SU-DHL-6 (cell line): ENCODE measurements at regions not wholly inside any gene's neighbourhood (a gene's known extent, or its start where the extent isn't known, plus 50 kb on each side); places are given as distances from the start of the nearest gene placed in this dataset.

Source experiments
- H2AFZ ChIP-seq: fragments of 200-600 bp; sonication (generic); 2 replicates; pipeline ENCODE4 v1.6.1; 2014; ENCODE audit warnings: low read depth, mild to moderate bottlenecking, moderate library complexity, mixed read lengths, antibody characterized with exemption, low read length; ENCODE audit not compliant: severe bottlenecking
- H3F3A ChIP-seq: fragments of 200-600 bp; shearing (Covaris generic); 2 replicates; pipeline ENCODE4 v1.6.0; 2016; ENCODE audit warnings: antibody characterized with exemption, mild to moderate bottlenecking; ENCODE audit not compliant: insufficient read depth
- H3K27ac ChIP-seq: fragments of 200-600 bp; sonication (generic); 2 replicates; pipeline ENCODE4 v1.5.1; 2016; ENCODE audit warnings: low read depth, mild to moderate bottlenecking, low read length, moderate library complexity, mixed read lengths
- H3K27me3 ChIP-seq: fragments of 200-600 bp; sonication (generic), shearing (Covaris generic); 2 replicates; pipeline ENCODE4 v1.6.0; 2014; ENCODE audit warnings: mild to moderate bottlenecking, low read length
- H3K36me3 ChIP-seq: fragments of 200-600 bp; sonication (generic); 2 replicates; pipeline ENCODE4 v1.6.1; 2014; ENCODE audit warnings: mild to moderate bottlenecking, low read length, mixed read lengths
- H3K4me2 ChIP-seq: fragments of 300-600, 200-600 bp; shearing (Covaris generic), sonication (generic); 2 replicates; pipeline ENCODE4 v1.6.0; 2014; ENCODE audit warnings: low read length, low read depth, mild to moderate bottlenecking; ENCODE audit not compliant: poor library complexity, severe bottlenecking
- H3K4me3 ChIP-seq: fragments of 200-600 bp; sonication (generic); 2 replicates; pipeline ENCODE4 v1.5.1; 2014; ENCODE audit warnings: antibody characterized with exemption, low read length, mild to moderate bottlenecking, mixed read lengths; ENCODE audit not compliant: insufficient read depth, poor library complexity, severe bottlenecking
- H3K79me2 ChIP-seq: fragments of 200-600 bp; sonication (generic); 2 replicates; pipeline ENCODE4 v1.6.1; 2014; ENCODE audit warnings: mild to moderate bottlenecking, low read length, moderate library complexity; ENCODE audit not compliant: insufficient read depth
- H3K9ac ChIP-seq: fragments of 200-600 bp; sonication (generic); 2 replicates; pipeline ENCODE4 v1.7.0; 2014; ENCODE audit warnings: mild to moderate bottlenecking, low read length
- H3K9me2 ChIP-seq: fragments of 200-600 bp; sonication (generic); replicated peaks from 2 replicates; pipeline ENCODE4 v1.6.1; 2014; ENCODE audit warnings: low read length; ENCODE audit not compliant: insufficient read depth
- H3K9me3 ChIP-seq: fragments of 200-600 bp; sonication (generic); 2 replicates; pipeline ENCODE4 v1.6.1; 2014; ENCODE audit warnings: low read length, mixed read lengths; ENCODE audit not compliant: insufficient read depth
- H4K20me1 ChIP-seq: fragments of 200-600 bp; sonication (generic); 2 replicates; pipeline ENCODE4 v1.6.1; 2014; ENCODE audit warnings: low read depth, mild to moderate bottlenecking, antibody characterized with exemption, low read length, moderate library complexity, mixed read lengths
- EZH2phosphoT487 ChIP-seq: fragments of 200-600 bp; sonication (generic), shearing (Covaris generic); conservative IDR thresholded peaks from 2 replicates; pipeline ENCODE4 v1.6.1; 2018; ENCODE audit warnings: mild to moderate bottlenecking, antibody characterized with exemption, low read length, moderate library complexity, mixed read lengths
- TF ChIP-seq, protein P1 (sequence below): fragments of 200-600 bp; sonication (generic); IDR thresholded peaks from one replicate; pipeline ENCODE4 v1.5.1; 2017; ENCODE audit warnings: antibody characterized with exemption, mild to moderate bottlenecking, low read length, moderate library complexity; ENCODE audit not compliant: insufficient read depth, poor library complexity, severe bottlenecking

DNA sequence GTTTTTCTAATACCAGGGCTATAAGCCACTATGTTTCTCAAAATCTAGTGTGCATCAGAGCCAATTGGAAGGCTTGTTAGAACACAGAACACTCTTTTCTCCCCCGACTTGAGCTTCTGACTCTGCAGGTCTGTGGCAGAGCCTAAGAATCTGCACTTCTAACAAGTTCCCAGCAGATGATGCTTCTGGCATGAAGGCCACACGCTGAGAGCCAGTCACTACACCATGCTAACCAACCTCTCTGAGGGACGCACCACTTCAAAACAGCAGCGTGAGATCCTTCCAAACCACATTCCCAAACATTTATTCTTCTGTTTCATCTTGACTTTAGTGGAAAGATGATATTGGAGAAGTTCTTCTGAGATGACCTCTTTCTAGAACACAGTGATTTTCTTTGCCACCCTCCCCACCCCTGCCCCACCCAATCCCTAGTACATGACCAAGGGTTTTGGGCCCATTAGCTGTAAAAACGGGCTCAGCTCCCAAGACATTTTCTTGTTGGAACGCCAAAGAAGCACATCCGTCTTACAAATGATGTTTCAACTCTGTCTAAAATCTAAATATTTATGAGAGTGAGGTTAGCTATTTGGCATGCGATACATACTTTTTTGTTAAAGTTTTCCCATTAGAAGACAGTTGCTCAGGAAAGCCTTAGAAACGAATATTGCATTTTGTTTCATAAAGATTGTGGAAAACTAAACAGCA lies 391.9 kb downstream of the TMEM182 start:
- no peaks in the 10 kb centered on the region for H3K9me3 ChIP-seq
- H3K4me3 ChIP-seq, result no peak overlapping the region
- no peaks in the 10 kb centered on the region for H3K27me3 ChIP-seq
- no peaks in the 10 kb centered on the region for H3K79me2 ChIP-seq
- TF ChIP-seq, protein P1, sequence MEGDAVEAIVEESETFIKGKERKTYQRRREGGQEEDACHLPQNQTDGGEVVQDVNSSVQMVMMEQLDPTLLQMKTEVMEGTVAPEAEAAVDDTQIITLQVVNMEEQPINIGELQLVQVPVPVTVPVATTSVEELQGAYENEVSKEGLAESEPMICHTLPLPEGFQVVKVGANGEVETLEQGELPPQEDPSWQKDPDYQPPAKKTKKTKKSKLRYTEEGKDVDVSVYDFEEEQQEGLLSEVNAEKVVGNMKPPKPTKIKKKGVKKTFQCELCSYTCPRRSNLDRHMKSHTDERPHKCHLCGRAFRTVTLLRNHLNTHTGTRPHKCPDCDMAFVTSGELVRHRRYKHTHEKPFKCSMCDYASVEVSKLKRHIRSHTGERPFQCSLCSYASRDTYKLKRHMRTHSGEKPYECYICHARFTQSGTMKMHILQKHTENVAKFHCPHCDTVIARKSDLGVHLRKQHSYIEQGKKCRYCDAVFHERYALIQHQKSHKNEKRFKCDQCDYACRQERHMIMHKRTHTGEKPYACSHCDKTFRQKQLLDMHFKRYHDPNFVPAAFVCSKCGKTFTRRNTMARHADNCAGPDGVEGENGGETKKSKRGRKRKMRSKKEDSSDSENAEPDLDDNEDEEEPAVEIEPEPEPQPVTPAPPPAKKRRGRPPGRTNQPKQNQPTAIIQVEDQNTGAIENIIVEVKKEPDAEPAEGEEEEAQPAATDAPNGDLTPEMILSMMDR, result no peak
- no peak for TF ChIP-seq EZH2phosphoT487
- H3K9me2 ChIP-seq, result no peaks in the 10 kb centered on the region
- no peaks in the 10 kb centered on the region for H4K20me1 ChIP-seq
- H3F3A ChIP-seq, result no peaks in the 10 kb centered on the region
- no peak overlapping the region for H3K4me2 ChIP-seq
- H3K27ac ChIP-seq, result no peak overlapping the region
- no peaks in the 10 kb centered on the region for H3K36me3 ChIP-seq
- no peak overlapping the region for H3K9ac ChIP-seq
- no peak overlapping the region for H2AFZ ChIP-seq

DNA sequence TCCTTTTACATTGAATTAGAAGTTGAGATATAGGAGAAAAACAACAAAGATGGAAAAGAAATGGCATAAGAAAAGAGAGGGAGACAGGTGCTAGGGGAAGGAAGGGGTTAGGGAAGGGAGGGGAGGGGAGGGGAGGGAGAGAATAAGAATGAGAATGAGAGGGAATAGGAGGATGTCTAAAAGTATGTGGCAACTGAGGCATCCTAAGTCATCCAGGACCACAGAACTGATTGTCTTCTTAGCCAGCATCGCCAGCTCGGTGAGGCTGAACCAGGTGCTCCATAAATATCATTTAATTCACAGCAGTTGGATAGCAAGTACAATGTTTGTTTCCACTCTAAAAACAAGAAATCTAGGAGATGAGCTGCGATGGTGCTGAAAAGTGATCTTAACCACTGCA lies 393.5 kb downstream of the TMEM182 start:
- no peaks in the 10 kb centered on the region for H4K20me1 ChIP-seq
- no peaks in the 10 kb centered on the region for H3F3A ChIP-seq
- H3K36me3 ChIP-seq, result no peaks in the 10 kb centered on the region
- no peak overlapping the region for H3K4me3 ChIP-seq
- no peak overlapping the region for H3K27ac ChIP-seq
- no peak overlapping the region for H3K4me2 ChIP-seq
- H3K9me2 ChIP-seq, result no peaks in the 10 kb centered on the region
- H3K27me3 ChIP-seq, result no peaks in the 10 kb centered on the region
- no peak overlapping the region for H2AFZ ChIP-seq
- no peaks in the 10 kb centered on the region for H3K9me3 ChIP-seq
- no peak overlapping the region for H3K9ac ChIP-seq
- no peaks in the 10 kb centered on the region for H3K79me2 ChIP-seq
- TF ChIP-seq, protein P1, result no peak

DNA sequence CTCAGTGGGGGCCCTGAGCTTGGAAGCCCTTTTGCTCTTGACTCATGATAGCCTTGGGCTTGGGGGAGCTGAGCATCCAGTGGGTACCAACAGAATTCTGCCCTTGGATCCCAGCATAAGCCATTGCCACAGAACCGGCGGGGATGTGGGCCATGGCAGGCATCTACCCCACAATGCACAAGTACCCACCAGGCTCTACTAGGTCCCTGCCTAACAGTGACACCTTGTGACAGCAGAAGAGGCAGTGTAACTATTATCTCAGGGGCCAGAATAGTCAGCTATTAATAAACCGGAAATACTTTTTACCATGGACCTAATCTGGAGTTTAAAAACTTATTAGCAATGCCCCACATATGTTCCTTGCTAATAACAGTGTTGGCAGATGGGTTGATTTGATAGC lies 397.2 kb downstream of the TMEM182 start:
- Histone ChIP-seq H3K79me2 (no peaks in the 10 kb centered on the region), H3K27me3 (no peaks in the 10 kb centered on the region), H3K4me3 (no peak overlapping the region), H3K36me3 (no peaks in the 10 kb centered on the region), H2AFZ (no peak overlapping the region), H3K9me2 (no peaks in the 10 kb centered on the region), H3K27ac (no peak overlapping the region), H3K9ac (no peak overlapping the region), H3K9me3 (no peaks in the 10 kb centered on the region), H3F3A (no peaks in the 10 kb centered on the region), H4K20me1 (no peaks in the 10 kb centered on the region), H3K4me2 (no peak overlapping the region)
- TF ChIP-seq, protein P1, result no peak
- TF ChIP-seq EZH2phosphoT487, result no peak
